SK-N-SH (cell line): ENCODE measurements at regions not wholly inside any gene's neighbourhood (a gene's known extent, or its start where the extent isn't known, plus 50 kb on each side); places are given as distances from the start of the nearest gene placed in this dataset.

Experiments used
- EP300 ChIP-seq, 2 experiments: IDR thresholded peaks; 2 replicates each; pipeline versions ENCODE4 v1.4.0 to v1.6.1; 2012; ENCODE audit warnings: borderline replicate concordance in 1 of 2, low read depth in 1 of 2, low read length in 1 of 2
- POLR2AphosphoS5 ChIP-seq: IDR thresholded peaks from 2 replicates; pipeline ENCODE4 v1.6.1; 2012; ENCODE audit warnings: low read depth, low read length

- TF ChIP-seq POLR2AphosphoS5 (no peak), EP300 (IDR thresholded peaks at IDR 0.05; ENCODE audit: borderline replicate concordance in 1 of 2, low read depth in 1 of 2, low read length in 1 of 2) (no peak)
These were observed 110.1 kb upstream of the RAB18 start for GRCh38 chr10:27393961-27394360.
